B cell (primary cell): ENCODE measurements at regions not wholly inside any gene's neighbourhood (a gene's known extent, or its start where the extent isn't known, plus 50 kb on each side); places are given as distances from the start of the nearest gene placed in this dataset.
"Not testable (repeated sequence)": the region's sequence is repeated elsewhere in the genome, so short reads cannot be mapped to it uniquely, and the experiment has no call there.

ENCODE experiments used
- ATAC-seq: fragments of 200-7000 bp; cut with Tn5 transposase; one replicate; pipeline ENCODE4 v1.10.0; 2021; ENCODE audit warnings: low read depth, mild to moderate bottlenecking, moderate number of reproducible peaks, moderate library complexity
- CTCF ChIA-PET: fragments of 350-600 bp; sonication (Branson Sonifier 250); formaldehyde crosslinking; loops from one replicate; lab custom pipeline; 2021; ENCODE audit warnings: antibody characterized with exemption, inconsistent platforms; lab: Charles Lee
- POLR2A ChIA-PET: fragments of 350-600 bp; sonication (Branson Sonifier 250); formaldehyde crosslinking; loops from one replicate; lab custom pipeline; 2021; ENCODE audit warnings: antibody characterized with exemption; lab: Charles Lee
- DNase-seq: peaks from one replicate; pipeline ENCODE4 v3.0.0; 2013
- H2AFZ ChIP-seq: 2 replicates; pipeline ENCODE4 v1.6.1; 2012; ENCODE audit warnings: mild to moderate bottlenecking, low read depth, low read length; ENCODE audit not compliant: insufficient read depth, poor library complexity, severe bottlenecking
- H3K27ac ChIP-seq, 2 donors: 1 replicate in 1 of 2; 2 replicates in 1 of 2; pipeline ENCODE4 v1.5.1; 2012 to 2013; ENCODE audit warnings: low read length in 2 of 2, mild to moderate bottlenecking in 2 of 2, moderate library complexity in 1 of 2
- H3K27me3 ChIP-seq, 4 experiments: fragments of 200-600 bp in 1 of 4; sonication (generic) in 1 of 4; replicated peaks in 1 of 4; 1 replicate in 2 of 4; 2 replicates in 2 of 4; pipeline versions ENCODE4 v1.6.1 to v1.7.0; 2013 to 2016; ENCODE audit warnings: low read length in 3 of 4, mild to moderate bottlenecking in 2 of 4, mixed read lengths in 1 of 4, moderate library complexity in 1 of 4; ENCODE audit not compliant: insufficient read depth in 4 of 4, control insufficient read depth in 3 of 4; ENCODE audit errors: control extremely low read depth in 1 of 4
- H3K36me3 ChIP-seq, 2 experiments: replicated peaks in 1 of 2; 1 replicate in 1 of 2; 2 replicates in 1 of 2; pipeline versions ENCODE4 v1.6.1 to v1.7.1; 2013; ENCODE audit warnings: low read length in 1 of 2; ENCODE audit not compliant: insufficient read depth in 2 of 2, control insufficient read depth in 1 of 2; ENCODE audit errors: control extremely low read depth in 1 of 2, extremely low read depth in 1 of 2
- H3K4me1 ChIP-seq, 2 donors: fragments of 200-600 bp in 1 of 2; sonication (generic) in 1 of 2; 1 replicate in 1 of 2; 2 replicates in 1 of 2; pipeline versions ENCODE4 v1.5.1 to v1.6.1; 2013 to 2017; ENCODE audit warnings: low read length in 2 of 2; ENCODE audit not compliant: control insufficient read depth in 2 of 2, insufficient read depth in 2 of 2
- H3K4me2 ChIP-seq: replicated peaks from 2 replicates; pipeline ENCODE3; 2012; ENCODE audit warnings: mild to moderate bottlenecking, low read depth, low read length; ENCODE audit not compliant: poor library complexity, severe bottlenecking
- H3K4me3 ChIP-seq, 5 experiments: fragments of 200-600 bp in 1 of 5; sonication (generic) in 1 of 5; 1 replicate in 3 of 5; 2 replicates in 2 of 5; pipeline versions ENCODE4 v1.5.1 to v1.7.0; 2011 to 2016; ENCODE audit warnings: low read length in 4 of 5, mild to moderate bottlenecking in 4 of 5, low read depth in 2 of 5, control low read depth in 1 of 5, moderate library complexity in 1 of 5; ENCODE audit not compliant: insufficient read depth in 1 of 5; ENCODE audit errors: control extremely low read depth in 1 of 5, extremely low read depth in 1 of 5
- H3K79me2 ChIP-seq: fragments of 200-600 bp; sonication (generic); one replicate; pipeline ENCODE4 v1.6.0; 2016; ENCODE audit warnings: low read length; ENCODE audit not compliant: control insufficient read depth, insufficient read depth
- H3K9ac ChIP-seq: fragments of 200-600 bp; sonication (generic); 2 replicates; pipeline ENCODE4 v1.6.1; 2017; ENCODE audit warnings: mild to moderate bottlenecking, low read length, moderate library complexity
- H3K9me3 ChIP-seq, 3 donors: one replicate each; pipeline versions ENCODE4 v1.6.1 to v1.7.1; 2013; ENCODE audit warnings: low read length in 2 of 3; ENCODE audit not compliant: control insufficient read depth in 2 of 3, insufficient read depth in 1 of 3; ENCODE audit errors: control extremely low read depth in 1 of 3
- H4K20me1 ChIP-seq: 2 replicates; pipeline ENCODE4 v1.6.0; 2012; ENCODE audit warnings: mild to moderate bottlenecking, low read length; ENCODE audit not compliant: insufficient read depth, control insufficient read depth, poor library complexity, severe bottlenecking
- H3K27ac Mint-ChIP-seq: one replicate; pipeline ENCODE4 v1.8.0; 2021; ENCODE audit warnings: mixed read lengths
- H3K27me3 Mint-ChIP-seq: one replicate; pipeline ENCODE4 v1.8.0; 2021; ENCODE audit warnings: mixed read lengths
- H3K4me1 Mint-ChIP-seq: one replicate; pipeline ENCODE4 v1.8.0; 2021; ENCODE audit warnings: mixed read lengths
- H3K4me3 Mint-ChIP-seq: one replicate; pipeline ENCODE4 v1.8.0; 2021; ENCODE audit warnings: mixed read lengths
- H3K9me3 Mint-ChIP-seq: one replicate; pipeline ENCODE4 v1.8.0; 2022; ENCODE audit warnings: mixed read lengths; ENCODE audit not compliant: insufficient read depth
- EZH2 ChIP-seq: IDR thresholded peaks from 2 replicates; pipeline ENCODE4 v1.6.1; 2012; ENCODE audit warnings: borderline replicate concordance, low read depth, mild to moderate bottlenecking, moderate library complexity, low read length; ENCODE audit not compliant: insufficient read depth, poor library complexity, severe bottlenecking
- WGBS: methylation state at CpG from one replicate; pipeline ENCODE4 v1.1.5; 2013; ENCODE audit warnings: missing lambda C conversion rate; ENCODE audit not compliant: insufficient coverage; 5-methylcytosine and 5-hydroxymethylcytosine counted together
- intact Hi-C: fragments of 100-400 bp; cut with micrococcal nuclease; formaldehyde crosslinking; loops from one replicate; pipeline ENCODE4 v1.10.0; 2022
- TF ChIP-seq, protein P1 (sequence below): fragments of 200-600 bp; IDR thresholded peaks from one replicate; pipeline ENCODE4 v1.8.0; 2022; ENCODE audit warnings: antibody characterized with exemption, mild to moderate bottlenecking

DNA sequence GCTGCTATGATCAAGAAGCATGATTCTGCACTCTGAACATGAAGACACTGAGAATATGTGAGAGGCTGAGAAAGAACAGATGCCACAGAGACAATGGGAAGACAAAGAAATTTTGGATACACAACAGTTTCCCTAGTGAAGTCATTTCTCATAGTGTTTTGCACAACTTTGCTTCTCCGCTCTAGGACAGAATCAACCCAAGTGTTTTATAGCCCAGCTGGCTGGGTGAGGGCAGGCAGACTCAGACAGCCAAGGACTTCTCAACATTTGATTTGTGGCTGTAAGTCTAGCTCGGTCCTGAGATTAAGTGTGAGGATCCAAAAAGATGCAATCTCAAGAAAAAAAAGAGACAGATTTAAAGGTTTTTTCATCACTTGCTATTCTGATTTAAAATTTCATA lies 536.5 kb upstream of the CRIM1 start:
- Mint-ChIP-seq H3K27me3 (no peaks in the 10 kb centered on the region), H3K9me3 (peaks cover 4% of the 10 kb centered on the region), H3K4me3 (no peak overlapping the region), H3K4me1 (no peaks in the 10 kb centered on the region), H3K27ac (no peak overlapping the region)
- no peak overlapping the region for H2AFZ ChIP-seq
- H3K27ac ChIP-seq: no peak overlapping the region
- no peak for ATAC-seq
- DNase-seq: no peak
- H3K4me2 ChIP-seq: no peak overlapping the region
- WGBS: 100% methylated on average over 1 of the region's 2 CpGs
- no peak for TF ChIP-seq EZH2
- TF ChIP-seq, protein P1, sequence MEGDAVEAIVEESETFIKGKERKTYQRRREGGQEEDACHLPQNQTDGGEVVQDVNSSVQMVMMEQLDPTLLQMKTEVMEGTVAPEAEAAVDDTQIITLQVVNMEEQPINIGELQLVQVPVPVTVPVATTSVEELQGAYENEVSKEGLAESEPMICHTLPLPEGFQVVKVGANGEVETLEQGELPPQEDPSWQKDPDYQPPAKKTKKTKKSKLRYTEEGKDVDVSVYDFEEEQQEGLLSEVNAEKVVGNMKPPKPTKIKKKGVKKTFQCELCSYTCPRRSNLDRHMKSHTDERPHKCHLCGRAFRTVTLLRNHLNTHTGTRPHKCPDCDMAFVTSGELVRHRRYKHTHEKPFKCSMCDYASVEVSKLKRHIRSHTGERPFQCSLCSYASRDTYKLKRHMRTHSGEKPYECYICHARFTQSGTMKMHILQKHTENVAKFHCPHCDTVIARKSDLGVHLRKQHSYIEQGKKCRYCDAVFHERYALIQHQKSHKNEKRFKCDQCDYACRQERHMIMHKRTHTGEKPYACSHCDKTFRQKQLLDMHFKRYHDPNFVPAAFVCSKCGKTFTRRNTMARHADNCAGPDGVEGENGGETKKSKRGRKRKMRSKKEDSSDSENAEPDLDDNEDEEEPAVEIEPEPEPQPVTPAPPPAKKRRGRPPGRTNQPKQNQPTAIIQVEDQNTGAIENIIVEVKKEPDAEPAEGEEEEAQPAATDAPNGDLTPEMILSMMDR: no peak
- intact Hi-C loops: no loop called here
- ChIA-PET POLR2A (no interaction called here), CTCF (no interaction called here)
- H3K36me3 ChIP-seq: no peaks in the 10 kb centered on the region
- no peak overlapping the region for H3K4me3 ChIP-seq
- no peaks in the 10 kb centered on the region for H3K27me3 ChIP-seq
- H3K9ac ChIP-seq: no peak overlapping the region
- H3K79me2 ChIP-seq: no peaks in the 10 kb centered on the region
- no peaks in the 10 kb centered on the region for H3K9me3 ChIP-seq
- no peaks in the 10 kb centered on the region for H3K4me1 ChIP-seq
- no peaks in the 10 kb centered on the region for H4K20me1 ChIP-seq

DNA sequence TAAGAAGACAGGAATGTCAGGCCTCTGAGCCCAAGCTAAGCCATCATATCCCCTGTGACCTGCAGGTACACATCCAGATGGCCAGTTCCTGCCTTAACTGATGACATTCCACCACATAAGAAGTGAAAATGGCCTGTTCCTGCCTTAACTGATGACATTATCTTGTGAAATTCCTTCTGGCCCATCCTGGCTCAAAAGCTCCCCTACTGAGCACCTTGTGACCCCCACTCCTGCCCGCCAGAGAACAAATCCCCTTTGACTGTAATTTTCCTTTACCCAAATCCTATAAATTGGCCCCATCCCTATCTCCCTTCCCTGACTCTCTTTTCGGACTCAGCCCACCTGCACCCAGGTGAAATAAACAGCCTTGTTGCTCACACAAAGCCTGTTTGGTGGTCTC lies 537.2 kb upstream of the CRIM1 start:
- H3K27me3 Mint-ChIP-seq, H3K79me2 ChIP-seq, H2AFZ ChIP-seq, H3K36me3 ChIP-seq, H3K4me3 ChIP-seq, DNase-seq, H3K4me3 Mint-ChIP-seq, H3K9me3 Mint-ChIP-seq, ATAC-seq, H3K27me3 ChIP-seq, intact Hi-C loops, H3K9me3 ChIP-seq, CTCF ChIA-PET, H4K20me1 ChIP-seq, H3K27ac Mint-ChIP-seq, H3K4me2 ChIP-seq, H3K4me1 ChIP-seq, POLR2A ChIA-PET, H3K9ac ChIP-seq, H3K27ac ChIP-seq, H3K4me1 Mint-ChIP-seq: not testable (repeated sequence)
- WGBS: no CpG with 5 or more reads among the region's 2 CpGs

DNA sequence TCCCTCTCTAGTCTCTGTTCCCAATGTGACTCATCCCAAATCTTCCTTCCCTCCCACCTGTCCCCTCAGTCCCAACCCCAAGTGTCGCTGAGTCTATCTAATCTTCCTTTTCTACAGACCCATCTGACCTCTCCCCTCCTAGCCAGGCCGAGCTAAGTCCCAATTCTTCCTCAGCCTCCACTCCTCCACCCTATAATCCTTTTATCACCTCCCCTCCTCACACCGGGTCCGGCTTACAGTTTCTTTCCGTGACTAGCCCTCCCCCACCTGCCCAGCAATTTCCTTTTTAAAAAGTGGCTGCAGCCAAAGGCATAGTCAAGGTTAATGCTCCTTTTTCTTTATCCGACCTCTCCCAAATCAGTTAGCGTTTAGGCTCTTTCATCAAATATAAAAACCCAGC lies 541.0 kb upstream of the CRIM1 start:
- POLR2A ChIA-PET, CTCF ChIA-PET, H3K4me1 Mint-ChIP-seq, H2AFZ ChIP-seq, H3K4me3 Mint-ChIP-seq, H3K79me2 ChIP-seq, intact Hi-C loops, H3K9me3 Mint-ChIP-seq, H4K20me1 ChIP-seq, DNase-seq, H3K27ac Mint-ChIP-seq, H3K4me2 ChIP-seq, H3K27me3 Mint-ChIP-seq, H3K4me3 ChIP-seq, H3K9me3 ChIP-seq, ATAC-seq, H3K9ac ChIP-seq, H3K27me3 ChIP-seq, H3K36me3 ChIP-seq, H3K4me1 ChIP-seq, H3K27ac ChIP-seq: not testable (repeated sequence)
- 81% methylated on average over 7 of the region's 7 CpGs for WGBS
